GM21423 (cell line): ENCODE measurements at regions not wholly inside any gene's neighbourhood (a gene's known extent, or its start where the extent isn't known, plus 50 kb on each side); places are given as distances from the start of the nearest gene placed in this dataset.
"Not testable (repeated sequence)": the region's sequence is repeated elsewhere in the genome, so short reads cannot be mapped to it uniquely, and the experiment has no call there.

Experiments
- ATAC-seq: cut with Tn5 transposase; IDR thresholded peaks from one replicate; pipeline ENCODE4 v1.9.1; 2021; ENCODE audit warnings: mild to moderate bottlenecking, moderate library complexity; ENCODE audit not compliant: unreplicated experiment

DNA sequence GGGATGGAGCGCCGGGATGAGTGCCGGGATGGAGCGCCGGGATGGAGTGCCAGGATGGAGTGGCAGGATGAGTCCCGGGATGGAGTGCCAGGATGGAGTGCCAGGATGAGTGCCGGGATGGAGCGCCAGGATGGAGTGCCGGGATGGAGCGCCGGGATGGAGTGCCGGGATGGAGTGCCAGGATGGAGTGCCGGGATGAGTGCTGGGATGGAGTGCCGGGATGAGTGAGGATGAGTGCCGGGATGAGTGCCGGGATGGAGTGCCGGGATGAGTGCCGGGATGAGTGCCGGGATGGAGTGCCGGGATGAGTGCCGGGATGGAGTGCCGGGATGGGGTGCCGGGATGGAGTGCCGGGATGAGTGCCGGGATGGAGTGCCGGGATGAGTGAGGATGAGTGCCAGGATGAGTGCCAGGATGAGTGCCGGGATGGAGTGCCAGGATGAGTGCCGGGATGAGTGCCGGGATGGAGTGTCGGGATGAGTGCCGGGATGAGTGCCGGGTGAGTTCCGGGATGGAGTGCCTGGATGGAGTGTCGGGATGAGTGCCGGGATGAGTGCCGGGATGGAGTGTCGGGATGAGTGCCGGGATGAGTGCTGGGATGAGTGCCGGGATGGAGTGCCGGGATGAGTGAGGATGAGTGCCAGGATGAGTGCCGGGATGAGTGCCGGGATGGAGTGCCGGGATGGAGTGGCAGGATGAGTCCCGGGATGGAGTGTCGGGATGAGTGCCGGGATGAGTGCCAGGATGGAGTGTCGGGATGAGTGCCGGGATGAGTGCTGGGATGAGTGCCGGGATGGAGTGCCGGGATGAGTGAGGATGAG lies 52.9 kb upstream of the HELT start:
- ATAC-seq, result not testable (repeated sequence)

- not testable (repeated sequence) for ATAC-seq
Observed at GRCh38 chr4:184966051-184966691, 52.1 kb upstream of the HELT start.

DNA sequence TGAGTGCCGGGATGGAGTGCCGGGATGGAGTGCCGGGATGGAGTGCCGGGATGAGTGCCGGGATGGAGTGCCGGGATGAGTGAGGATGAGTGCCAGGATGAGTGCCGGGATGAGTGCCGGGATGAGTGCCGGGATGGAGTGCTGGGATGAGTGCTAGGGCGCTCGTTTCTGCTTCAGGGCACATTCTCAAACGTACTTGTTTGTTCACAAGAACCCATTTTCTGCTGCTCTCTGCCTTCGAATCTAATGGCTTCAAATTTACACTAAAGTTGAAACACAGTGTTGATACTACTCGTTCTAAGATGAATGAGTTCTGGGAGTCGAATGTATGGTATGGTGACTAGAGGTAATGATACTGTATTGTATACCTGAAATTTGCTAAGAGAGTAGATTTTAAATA lies 50.6 kb upstream of the HELT start:
- not testable (repeated sequence) for ATAC-seq

GRCh38 chr4:184968366-184968765 lies 49.9 kb upstream of the HELT start:
- ATAC-seq, result no peak
